HG03196 (cell line): ENCODE measurements at regions not wholly inside any gene's neighbourhood (a gene's known extent, or its start where the extent isn't known, plus 50 kb on each side); places are given as distances from the start of the nearest gene placed in this dataset.
"Not testable (repeated sequence)": the region's sequence is repeated elsewhere in the genome, so short reads cannot be mapped to it uniquely, and the experiment has no call there.

Source experiments
- ATAC-seq: cut with Tn5 transposase; IDR thresholded peaks from one replicate; pipeline ENCODE4 v1.9.1; 2021; ENCODE audit not compliant: unreplicated experiment

GRCh38 chr2:34161549-34161948 is 562.5 kb upstream of the FAM98A start:
- no peak for ATAC-seq

GRCh38 chr2:34159901-34160300 is 560.8 kb upstream of the FAM98A start:
- ATAC-seq: no peak

- no peak for ATAC-seq
Measured at GRCh38 chr2:34153484-34153883, 554.4 kb upstream of the FAM98A start.

GRCh38 chr2:34147780-34148179 is 548.7 kb upstream of the FAM98A start:
- no peak for ATAC-seq

- ATAC-seq: no peak
Measured at GRCh38 chr2:34143149-34143548, 544.0 kb upstream of the FAM98A start.

- not testable (repeated sequence) for ATAC-seq
Measured at GRCh38 chr2:34142531-34143008, 543.5 kb upstream of the FAM98A start.

- ATAC-seq: not testable (repeated sequence)
Measured at GRCh38 chr2:34133065-34133464, 534.0 kb upstream of the FAM98A start.

GRCh38 chr2:34126279-34126678 is 527.2 kb upstream of the FAM98A start:
- ATAC-seq: no peak

GRCh38 chr2:34123996-34124785 is 525.1 kb upstream of the FAM98A start:
- ATAC-seq: no peak

GRCh38 chr2:34121076-34121475 is 522.0 kb upstream of the FAM98A start:
- ATAC-seq: no peak

- no peak for ATAC-seq
Measured at GRCh38 chr2:34115076-34115475, 516.0 kb upstream of the FAM98A start.

GRCh38 chr2:34112161-34112560 is 513.1 kb upstream of the FAM98A start:
- no peak for ATAC-seq

- no peak for ATAC-seq
Measured at GRCh38 chr2:34110392-34110791, 511.3 kb upstream of the FAM98A start.

- no peak for ATAC-seq
Measured at GRCh38 chr2:34107811-34108210, 508.7 kb upstream of the FAM98A start.

GRCh38 chr2:34105006-34105767 is 506.1 kb upstream of the FAM98A start:
- no peak for ATAC-seq

- ATAC-seq: no peak
Measured at GRCh38 chr2:34104601-34105000, 505.5 kb upstream of the FAM98A start.

GRCh38 chr2:34103437-34103836 is 504.3 kb upstream of the FAM98A start:
- no peak for ATAC-seq

GRCh38 chr2:34102339-34102738 is 503.2 kb upstream of the FAM98A start:
- ATAC-seq: no peak

- ATAC-seq: no peak
Measured at GRCh38 chr2:34099377-34099776, 500.3 kb upstream of the FAM98A start.

GRCh38 chr2:34098256-34098655 is 499.2 kb upstream of the FAM98A start:
- ATAC-seq: no peak

- ATAC-seq: no peak
Measured at GRCh38 chr2:34096562-34097171, 497.6 kb upstream of the FAM98A start.

- no peak for ATAC-seq
Measured at GRCh38 chr2:34093790-34094189, 494.7 kb upstream of the FAM98A start.
